GM18909 (cell line): ENCODE measurements at regions not wholly inside any gene's neighbourhood (a gene's known extent, or its start where the extent isn't known, plus 50 kb on each side); places are given as distances from the start of the nearest gene placed in this dataset.
"Not testable (repeated sequence)": the region's sequence is repeated elsewhere in the genome, so short reads cannot be mapped to it uniquely, and the experiment has no call there.

ENCODE experiments used
- ATAC-seq: cut with Tn5 transposase; IDR thresholded peaks from one replicate; pipeline ENCODE4 v1.9.1; 2021; ENCODE audit warnings: mild to moderate bottlenecking; ENCODE audit not compliant: unreplicated experiment, poor library complexity

GRCh38 chr15:81940467-81941451 is 105.1 kb downstream of the MEX3B start:
- ATAC-seq: no peak

- no peak for ATAC-seq
Measured at GRCh38 chr15:81939604-81940440, 106.0 kb downstream of the MEX3B start.

GRCh38 chr15:81937189-81937588 is 108.6 kb downstream of the MEX3B start:
- no peak for ATAC-seq

GRCh38 chr15:81930582-81931369 is 115.0 kb downstream of the MEX3B start:
- no peak for ATAC-seq

GRCh38 chr15:81929557-81929956 is 116.3 kb downstream of the MEX3B start:
- no peak for ATAC-seq

GRCh38 chr15:81926981-81927380 is 118.8 kb downstream of the MEX3B start:
- ATAC-seq: no peak

GRCh38 chr15:81924729-81925128 is 121.1 kb downstream of the MEX3B start:
- ATAC-seq: no peak

GRCh38 chr15:81923561-81924350 is 122.1 kb downstream of the MEX3B start:
- ATAC-seq: no peak

- no peak for ATAC-seq
Measured at GRCh38 chr15:81922143-81922542, 123.7 kb downstream of the MEX3B start.

- no peak for ATAC-seq
Measured at GRCh38 chr15:81921163-81921562, 124.7 kb downstream of the MEX3B start.

GRCh38 chr15:81918767-81919166 is 127.1 kb downstream of the MEX3B start:
- ATAC-seq: not testable (repeated sequence)

GRCh38 chr15:81916451-81916850 is 129.4 kb downstream of the MEX3B start:
- ATAC-seq: no peak

GRCh38 chr15:81915990-81916389 is 129.8 kb downstream of the MEX3B start:
- ATAC-seq: no peak

- ATAC-seq: no peak
Measured at GRCh38 chr15:81914734-81915256, 131.0 kb downstream of the MEX3B start.

- no peak for ATAC-seq
Measured at GRCh38 chr15:81914333-81914732, 131.5 kb downstream of the MEX3B start.

GRCh38 chr15:81911022-81911971 is 134.5 kb downstream of the MEX3B start:
- no peak for ATAC-seq

GRCh38 chr15:81910355-81911021 is 135.3 kb downstream of the MEX3B start:
- ATAC-seq: no peak

- no peak for ATAC-seq
Measured at GRCh38 chr15:81909011-81909358, 136.8 kb downstream of the MEX3B start.
